ENCODE measurements at regions not wholly inside any gene's neighbourhood (a gene's known extent, or its start where the extent isn't known, plus 50 kb on each side); places are given as distances from the start of the nearest gene placed in this dataset.
A peak's percentile ranks its signal among the peaks of the same experiment; 100 is the strongest.
"Not testable (repeated sequence)": the region's sequence is repeated elsewhere in the genome, so short reads cannot be mapped to it uniquely, and the experiment has no call there.

GRCh38 chr22:22977479-22978200, 90.0 kb downstream of the IGLL5 start:
- DNase-seq, result no peak

GRCh38 chr22:22978637-22979036, 91.0 kb downstream of the IGLL5 start:
- DNase-seq, result no peak

DNA sequence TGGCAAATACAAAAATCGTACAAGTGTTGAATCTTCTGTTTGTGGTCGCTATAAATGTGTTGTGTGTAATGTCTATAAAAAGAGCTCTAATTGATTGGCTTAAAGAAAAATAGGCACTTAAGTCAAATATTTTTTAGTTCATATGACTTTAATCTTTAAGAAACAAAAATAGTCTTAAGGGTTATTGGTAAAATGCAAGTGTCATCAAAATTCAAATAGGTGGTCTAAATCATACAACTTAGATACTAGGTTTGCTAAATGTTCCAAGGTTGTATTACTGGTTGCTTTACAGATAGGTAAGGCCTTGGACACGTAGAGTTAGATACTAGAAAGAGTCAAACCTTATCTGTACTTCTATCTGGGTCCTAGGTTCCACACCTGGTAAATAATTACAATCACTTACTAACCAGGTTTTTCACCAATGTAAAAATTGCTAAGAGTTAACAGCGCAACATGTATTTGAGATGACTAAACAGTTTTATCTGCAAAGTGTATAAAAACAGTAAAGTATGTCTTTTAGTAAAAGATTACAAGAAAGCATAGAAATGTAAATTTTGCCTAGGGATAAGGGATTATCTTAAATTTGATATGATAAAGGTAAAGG, 91.1 kb upstream of the GNAZ start:
- DNase-seq, result no peak

DNA sequence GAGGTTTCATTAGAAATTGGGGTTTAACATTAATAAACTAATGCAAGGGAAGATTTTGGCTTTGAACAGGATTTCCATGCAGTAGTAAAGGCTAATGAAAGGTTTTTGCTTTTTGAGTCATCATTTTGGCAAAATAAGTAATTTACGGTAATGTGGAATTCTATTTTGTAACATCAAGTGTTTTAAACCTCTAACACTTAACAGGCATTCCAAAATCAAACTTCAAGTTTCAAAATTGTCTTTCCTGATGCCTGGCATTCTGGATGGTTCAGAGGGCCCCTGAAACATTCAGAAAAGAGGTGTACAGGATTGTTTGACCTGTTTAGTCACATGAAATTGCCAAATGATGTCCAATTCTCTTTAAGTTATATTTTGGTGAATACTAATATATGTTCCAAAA, 90.4 kb upstream of the GNAZ start:
- no peak for DNase-seq

GRCh38 chr22:22981670-22982571, 88.4 kb upstream of the GNAZ start:
- no peak for DNase-seq

DNA sequence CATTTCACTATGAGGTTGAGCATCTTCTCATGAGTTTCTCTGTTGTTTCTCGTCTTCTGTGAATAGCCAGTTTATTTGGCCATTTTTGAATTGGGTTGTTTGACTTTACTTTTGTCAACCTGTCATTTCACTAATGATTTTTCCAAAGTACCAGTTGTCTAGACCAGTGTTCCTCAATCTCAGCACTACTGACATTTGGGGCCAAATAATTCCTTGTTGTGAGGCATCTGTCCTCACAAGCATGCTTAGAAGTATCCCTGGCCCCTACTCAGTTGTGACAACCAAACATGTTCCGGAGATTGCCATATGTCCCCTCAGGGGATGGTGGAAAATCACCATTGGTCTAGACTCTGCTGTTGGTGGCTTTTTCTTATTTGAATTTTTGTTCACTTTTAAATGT, 87.7 kb upstream of the GNAZ start:
- DNase-seq, result no peak

DNA sequence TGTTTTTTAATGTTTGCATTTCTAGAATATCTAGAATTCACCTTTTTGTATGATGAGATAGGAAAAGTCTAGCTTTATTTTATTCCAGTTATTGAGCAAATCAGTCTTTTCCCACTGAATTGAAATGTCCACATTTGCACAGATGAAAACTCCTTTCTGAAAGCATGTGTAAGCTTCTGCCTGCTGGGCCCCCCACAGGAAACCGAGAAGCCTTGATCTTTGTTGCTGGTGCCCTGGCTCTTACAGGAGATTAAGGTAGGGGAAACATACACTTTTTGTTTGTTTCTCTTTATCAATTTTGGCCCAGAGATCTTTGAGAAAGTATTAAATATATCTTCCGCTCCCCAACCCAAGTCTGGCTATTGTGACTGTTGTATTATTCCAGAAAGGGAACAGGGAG, 87.2 kb upstream of the GNAZ start:
- no peak for DNase-seq

DNA sequence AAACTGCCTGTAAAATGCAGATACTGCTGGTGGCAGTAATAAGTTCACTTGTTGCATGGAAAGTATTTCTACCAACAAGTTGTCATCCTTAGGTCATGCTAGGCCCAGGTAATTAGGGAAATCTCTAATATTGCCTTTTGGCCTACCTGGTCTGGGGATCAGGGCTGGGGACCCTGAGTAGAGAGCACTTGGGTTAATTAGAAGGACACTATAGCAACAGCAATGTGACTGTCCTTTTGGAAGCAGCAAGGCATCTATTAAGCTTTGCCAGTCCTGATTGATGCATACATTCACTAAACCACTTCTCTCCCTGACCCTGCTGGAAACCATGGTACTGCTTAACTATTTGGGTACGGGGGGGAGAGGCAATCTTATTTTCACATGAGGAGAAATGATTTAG, 86.5 kb upstream of the GNAZ start:
- no peak for DNase-seq

DNA sequence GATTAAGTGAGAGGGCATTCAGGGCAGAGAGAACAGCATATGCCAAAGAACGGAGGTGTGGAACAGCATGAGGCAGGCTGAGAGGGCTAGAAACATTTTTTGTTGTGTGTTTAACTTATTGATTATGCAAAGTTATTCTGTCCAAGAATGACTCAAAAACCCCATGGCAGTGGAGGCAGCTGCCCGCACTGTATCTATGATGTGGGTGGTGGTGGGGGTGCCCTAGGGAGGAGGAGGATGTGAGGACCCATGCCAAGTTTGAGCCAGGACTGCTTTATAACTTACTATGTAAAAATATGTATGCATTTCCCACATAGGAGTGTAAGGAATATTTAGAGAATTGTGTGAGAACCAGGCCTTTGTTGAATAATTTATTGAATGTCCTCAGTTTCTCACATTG, 85.4 kb upstream of the GNAZ start:
- DNase-seq, result no peak

DNA sequence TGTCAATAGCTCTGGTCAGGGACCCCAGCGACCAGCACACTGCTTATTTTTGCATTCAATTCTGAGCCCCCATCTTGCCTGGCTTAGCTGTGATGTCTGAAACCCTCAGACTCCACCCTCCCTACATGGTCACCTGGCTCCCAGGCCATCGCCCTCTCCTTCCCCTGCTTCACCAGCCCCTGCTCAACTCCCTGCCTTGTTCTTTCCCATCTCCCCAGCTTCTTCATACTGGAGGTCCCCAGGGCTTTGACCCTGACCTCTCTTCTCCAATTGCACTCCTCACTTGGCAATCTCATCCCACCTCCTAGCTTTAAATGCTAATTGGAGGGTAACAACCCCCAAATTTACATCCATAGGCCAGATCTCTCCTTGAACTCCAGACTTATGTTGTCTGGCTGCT, 84.3 kb upstream of the GNAZ start:
- no peak for DNase-seq

GRCh38 chr22:22986640-22987039, 83.7 kb upstream of the GNAZ start:
- DNase-seq, result no peak

GRCh38 chr22:22988150-22988549, 82.2 kb upstream of the GNAZ start:
- DNase-seq, result no peak

GRCh38 chr22:22988785-22989184, 81.5 kb upstream of the GNAZ start:
- no peak for DNase-seq

GRCh38 chr22:22989856-22990255, 80.5 kb upstream of the GNAZ start:
- no peak for DNase-seq

DNA sequence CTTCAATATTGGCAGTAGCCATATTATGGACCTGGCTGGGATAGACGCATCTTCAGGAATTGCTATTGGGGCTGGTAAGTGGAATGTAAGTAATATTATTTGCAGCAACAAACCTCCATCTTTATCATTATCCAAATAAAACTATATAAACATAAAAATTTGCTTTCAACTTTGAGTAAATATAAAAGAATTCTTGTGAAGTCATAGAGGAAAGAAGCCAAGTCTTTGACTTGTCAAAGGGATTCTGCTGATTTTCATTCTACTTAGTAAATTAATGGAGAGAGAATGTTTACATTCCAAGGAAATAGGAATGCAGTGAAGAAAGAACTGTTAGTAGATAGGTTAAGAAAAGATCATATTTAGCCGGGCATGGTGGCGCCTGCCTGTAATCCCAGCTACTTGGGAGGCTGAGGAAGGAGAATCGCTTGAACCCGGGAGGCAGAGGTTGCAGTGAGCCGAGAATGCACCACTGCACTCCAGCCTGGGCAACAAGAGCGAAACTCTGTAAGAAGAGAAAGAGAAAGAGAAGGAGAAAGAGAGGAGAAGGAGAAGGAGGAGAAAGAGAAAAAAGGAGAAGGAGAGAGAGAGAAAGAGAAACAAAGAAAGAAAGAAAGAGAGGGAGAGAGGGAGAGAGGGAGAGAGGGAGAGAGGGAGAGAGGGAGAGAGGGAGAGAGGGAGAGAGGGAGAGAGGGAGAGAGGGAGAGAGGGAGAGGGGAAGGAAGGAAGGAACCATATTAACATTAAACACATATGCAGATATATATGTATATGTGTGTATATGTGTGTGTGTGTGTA, 79.4 kb upstream of the GNAZ start:
- not testable (repeated sequence) for DNase-seq

GRCh38 chr22:22992474-22992873, 77.8 kb upstream of the GNAZ start:
- DNase-seq, result no peak

- no peak for DNase-seq
Measured at GRCh38 chr22:22993184-22993583, 77.1 kb upstream of the GNAZ start.

DNA sequence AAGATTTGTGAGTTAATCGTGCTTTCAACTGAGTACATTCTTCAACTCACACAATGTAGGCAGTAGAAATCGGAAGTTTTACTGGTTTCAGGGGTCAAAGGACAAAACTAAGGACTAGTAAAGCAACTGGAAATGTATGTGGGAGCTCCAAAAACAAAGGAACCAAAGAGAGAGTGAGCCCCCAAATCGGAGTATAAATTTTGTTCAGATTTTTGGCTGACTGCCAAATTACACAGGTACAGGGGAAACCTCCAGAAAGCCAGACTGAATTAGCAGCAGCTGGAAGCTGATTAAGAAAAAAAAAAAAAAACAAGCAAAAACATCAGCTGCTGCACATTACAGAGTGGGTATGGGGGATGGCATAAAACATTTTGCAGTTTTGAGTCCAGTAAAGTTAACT, 75.2 kb upstream of the GNAZ start:
- DNase-seq, result peak; percentile 15

DNA sequence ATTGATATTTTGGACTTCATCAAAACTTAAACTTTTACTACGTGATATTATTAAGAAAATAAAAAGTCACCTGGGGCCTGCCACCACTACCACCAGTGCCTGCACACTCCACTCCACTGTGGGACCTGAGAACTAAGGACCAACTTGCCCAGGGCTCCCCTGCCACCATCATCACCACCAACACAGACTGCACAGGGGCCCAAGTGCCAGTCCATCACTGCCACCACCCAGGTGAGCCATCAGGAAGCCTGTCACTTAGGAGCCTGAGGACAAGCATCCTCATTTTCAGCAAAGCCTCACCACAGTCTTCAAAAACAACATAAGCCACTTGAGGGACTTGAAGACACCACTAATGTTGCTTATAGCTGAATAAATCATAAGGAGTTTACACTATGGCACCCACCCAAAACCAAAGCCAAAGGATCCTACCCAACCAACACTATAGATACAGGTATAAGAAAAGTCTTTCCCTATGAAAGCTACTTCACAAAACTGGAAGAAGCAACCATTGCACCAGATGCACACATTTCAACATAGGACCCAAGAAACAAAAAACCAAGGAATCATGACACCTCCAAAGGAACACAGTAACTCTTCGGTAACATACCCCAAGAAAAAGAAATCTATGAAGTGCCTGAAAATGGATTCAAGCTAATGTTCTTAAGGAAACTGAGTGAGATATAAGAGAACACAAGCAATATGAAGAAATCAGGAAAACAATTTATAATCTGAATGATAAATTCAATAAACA, 73.6 kb upstream of the GNAZ start:
- DNase-seq, result no peak

DNA sequence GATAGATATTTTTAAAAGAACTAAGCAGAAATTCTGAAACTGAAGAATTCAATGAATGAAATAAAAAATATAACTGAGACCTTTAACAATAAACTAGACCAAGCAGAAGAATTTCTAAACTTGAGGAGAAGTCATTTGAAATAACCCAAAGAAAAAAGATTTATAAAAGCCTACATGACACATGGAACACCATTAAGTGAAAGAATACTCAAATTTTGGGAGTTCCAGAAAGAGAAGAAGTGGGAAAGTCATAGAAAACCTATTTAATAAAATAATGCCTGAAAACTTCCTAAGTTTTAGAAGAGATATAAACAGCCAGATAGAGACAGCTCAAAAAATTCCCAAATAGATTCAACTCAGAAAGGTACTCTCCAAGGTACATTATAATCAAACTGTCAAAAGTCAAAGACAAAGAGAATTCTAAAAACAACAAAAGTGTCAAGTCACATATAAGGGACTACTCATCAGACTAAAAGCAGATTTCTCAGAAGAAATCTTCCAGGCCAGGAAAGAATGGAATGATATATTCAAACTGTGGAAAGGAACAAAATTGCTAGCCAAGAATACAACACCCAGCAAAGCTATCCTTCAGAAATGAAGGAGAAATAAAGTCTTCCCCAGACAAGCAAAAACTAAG, 72.9 kb upstream of the GNAZ start:
- no peak for DNase-seq

DNA sequence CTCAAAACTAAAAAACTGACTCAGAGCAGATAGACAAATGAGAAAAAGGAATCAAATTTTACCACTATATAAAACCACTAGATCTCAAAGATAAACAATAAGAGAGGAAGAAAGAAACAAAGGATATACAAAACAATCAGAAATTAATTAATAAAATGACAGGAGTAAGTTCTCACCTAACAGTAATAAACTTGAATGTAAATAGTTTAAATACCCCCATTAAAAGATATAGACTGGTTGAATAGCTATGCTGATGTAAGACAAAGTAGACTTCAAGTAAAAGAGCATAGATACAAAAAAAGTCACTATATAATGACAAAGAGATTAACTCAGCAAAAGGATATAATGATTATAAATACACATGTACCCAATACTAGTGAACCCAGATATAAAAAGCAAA, 72.3 kb upstream of the GNAZ start:
- no peak for DNase-seq
